ENCODE measurements at regions not wholly inside any gene's neighbourhood (a gene's known extent, or its start where the extent isn't known, plus 50 kb on each side); places are given as distances from the start of the nearest gene placed in this dataset.

- no peak for TF ChIP-seq CTCF (IDR thresholded peaks at IDR 0.05; ENCODE audit: low read depth, low read length)
- no peak for TF ChIP-seq EZH2phosphoT487 (IDR thresholded peaks at IDR 0.05; ENCODE audit: low read depth)
These were observed 180.8 kb downstream of the GAS1 start for GRCh38 chr9:86766511-86766910.
